ENCODE measurements at regions not wholly inside any gene's neighbourhood (a gene's known extent, or its start where the extent isn't known, plus 50 kb on each side); places are given as distances from the start of the nearest gene placed in this dataset.
"Not testable (repeated sequence)": the region's sequence is repeated elsewhere in the genome, so short reads cannot be mapped to it uniquely, and the experiment has no call there.

GRCh38 chr4:114146947-114147618 is 167.6 kb upstream of the ARSJ start:
- Histone ChIP-seq H3K4me3 (no peak overlapping the region), H3K4me1 (no peaks in the 10 kb centered on the region), H3K36me3 (no peaks in the 10 kb centered on the region), H3K27me3 (no peaks in the 10 kb centered on the region), H3K27ac (no peak overlapping the region), H3K9me3 (no peaks in the 10 kb centered on the region)
- TF ChIP-seq POLR2A (IDR thresholded peaks at IDR 0.05) (no peak), CTCF (IDR thresholded peaks at IDR 0.05) (no peak)
- WGBS, 2 donors: 68 to 80% methylated on average over 9 to 10 of the region's 10 CpGs
- intact Hi-C loops (cut with DNase I): no loop called here
- no peak for DNase-seq

DNA sequence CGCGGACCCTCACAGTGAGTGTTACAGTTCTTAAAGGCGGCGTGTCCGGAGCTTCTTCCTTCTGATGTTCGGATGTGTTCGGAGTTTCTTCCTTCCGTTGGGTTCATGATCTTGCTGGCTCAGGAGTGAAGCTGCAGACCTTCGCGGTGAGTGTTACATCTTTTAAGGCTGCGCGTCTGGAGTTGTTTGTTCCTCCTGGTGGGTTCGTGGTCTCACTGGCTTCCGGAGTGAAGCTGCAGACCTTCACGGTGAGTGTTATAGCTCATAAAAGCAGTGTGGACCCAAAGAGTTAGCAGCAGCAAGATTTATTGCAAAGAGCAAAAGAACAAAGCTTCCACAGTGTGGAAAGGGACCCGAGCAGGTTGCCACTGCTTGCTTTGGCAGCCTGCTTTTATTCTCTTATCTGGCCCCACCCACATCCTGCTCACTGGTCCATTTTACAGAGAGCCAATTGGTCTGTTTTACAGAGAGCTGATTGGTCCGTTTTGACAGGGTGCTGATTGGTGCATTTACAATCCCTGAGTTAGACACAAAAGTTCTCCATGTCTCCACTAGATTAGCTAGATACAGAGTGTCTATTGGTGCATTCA is 168.3 kb upstream of the ARSJ start:
- DNase-seq; intact Hi-C loops (cut with DNase I); H3K27me3 ChIP-seq; H3K4me1 ChIP-seq; H3K36me3 ChIP-seq; H3K9me3 ChIP-seq; H3K27ac ChIP-seq; H3K4me3 ChIP-seq: not testable (repeated sequence)
- WGBS, 2 donors: 84 to 89% methylated on average over 11 to 17 of the region's 17 CpGs

DNA sequence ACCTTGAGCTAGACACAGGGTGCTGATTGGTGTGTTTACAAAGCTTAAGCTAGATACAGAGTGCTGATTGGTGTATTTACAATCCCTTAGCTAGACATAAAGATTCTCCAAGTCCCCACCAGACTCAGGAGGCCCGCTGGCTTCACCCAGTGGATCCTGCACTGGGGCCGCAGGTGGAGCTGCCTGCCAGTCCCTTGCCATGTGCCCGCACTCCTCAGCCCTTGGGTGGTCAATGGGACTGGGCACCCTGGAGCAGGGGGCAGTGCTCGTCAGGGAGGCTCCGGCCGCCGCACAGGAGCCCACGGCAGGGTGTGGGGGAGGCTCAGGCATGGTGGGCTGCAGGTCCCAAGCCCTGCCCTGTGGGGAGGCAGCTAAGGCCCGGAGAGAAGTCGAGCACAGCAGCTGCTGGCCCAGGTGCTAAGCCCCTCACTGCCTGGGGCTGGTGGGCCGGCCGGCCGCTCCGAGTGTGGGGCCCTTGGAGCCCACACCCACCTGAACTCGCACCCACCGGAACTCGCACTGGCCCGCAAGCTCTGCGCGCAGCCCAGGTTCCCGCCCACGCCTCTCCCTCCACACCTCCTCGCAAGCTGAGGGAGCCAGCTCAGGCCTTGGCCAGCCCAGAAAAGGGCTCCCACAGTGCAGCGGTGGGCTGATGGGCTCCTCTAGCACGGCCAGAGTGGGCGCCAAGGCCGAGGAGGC is 169.1 kb upstream of the ARSJ start:
- H3K4me1 ChIP-seq; H3K4me3 ChIP-seq; H3K27ac ChIP-seq; H3K27me3 ChIP-seq; intact Hi-C loops (cut with DNase I); H3K9me3 ChIP-seq; DNase-seq; H3K36me3 ChIP-seq: not testable (repeated sequence)
- 93 to 100% methylated on average over 2 to 3 of the region's 27 CpGs for WGBS, 2 donors

DNA sequence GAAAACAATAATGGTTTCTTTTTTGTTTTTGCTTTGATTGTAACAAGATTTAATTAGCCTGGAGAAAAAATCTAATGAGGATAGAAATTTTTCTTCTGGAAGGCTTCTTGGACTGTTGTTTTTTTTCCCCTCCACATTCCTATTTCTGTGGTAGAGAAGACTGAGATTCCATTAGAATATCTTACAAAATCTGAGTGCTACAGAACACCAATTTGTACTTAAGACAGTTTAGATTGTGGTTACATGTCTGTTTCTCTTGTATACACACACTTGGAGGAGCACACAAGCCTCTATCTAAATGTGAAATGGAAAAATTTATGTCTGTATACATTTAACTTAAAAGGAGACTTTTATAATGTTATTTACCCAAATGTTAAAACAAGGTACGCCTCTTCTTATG is 176.9 kb upstream of the ARSJ start:
- Histone ChIP-seq H3K4me3 (no peak overlapping the region), H3K27ac (no peak overlapping the region), H3K36me3 (no peaks in the 10 kb centered on the region), H3K4me1 (no peaks in the 10 kb centered on the region), H3K27me3 (no peaks in the 10 kb centered on the region), H3K9me3 (no peaks in the 10 kb centered on the region)
- intact Hi-C loops (cut with DNase I): no loop called here
- no peak for DNase-seq
- 81 to 86% methylated on average over 1 of the region's 1 CpG for WGBS, 2 donors
- TF ChIP-seq POLR2A (IDR thresholded peaks at IDR 0.05) (no peak), CTCF (IDR thresholded peaks at IDR 0.05) (no peak)

DNA sequence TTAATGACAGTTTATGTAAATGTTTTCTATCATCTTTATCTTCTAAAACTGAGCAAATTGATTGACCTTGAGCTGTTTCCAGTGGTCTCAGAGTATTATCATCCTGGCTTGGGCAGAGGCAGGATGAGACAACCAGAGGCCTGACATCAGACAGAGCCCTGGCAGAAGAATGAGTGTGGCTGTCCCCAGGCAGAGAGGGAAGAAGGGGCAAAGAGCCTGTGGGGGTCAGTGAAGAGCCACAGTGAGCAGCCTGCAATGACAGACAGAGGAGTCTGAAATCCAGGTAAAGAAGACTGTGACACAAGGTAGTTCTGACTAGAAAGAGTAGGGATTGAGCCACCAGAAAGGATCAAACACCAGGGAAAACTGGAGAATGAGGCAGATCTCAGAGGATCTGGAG is 182.4 kb upstream of the ARSJ start:
- intact Hi-C loops (cut with DNase I): no loop called here
- Histone ChIP-seq H3K4me1 (no peaks in the 10 kb centered on the region), H3K4me3 (no peak overlapping the region), H3K27me3 (no peaks in the 10 kb centered on the region), H3K27ac (no peak overlapping the region), H3K36me3 (no peaks in the 10 kb centered on the region), H3K9me3 (no peaks in the 10 kb centered on the region)
- no peak for DNase-seq
- TF ChIP-seq CTCF (IDR thresholded peaks at IDR 0.05): no peak
- TF ChIP-seq POLR2A (IDR thresholded peaks at IDR 0.05): no peak

GRCh38 chr4:114163051-114163450 is 183.6 kb upstream of the ARSJ start:
- no peak for DNase-seq
- Histone ChIP-seq H3K4me1 (no peaks in the 10 kb centered on the region), H3K27ac (no peak overlapping the region), H3K9me3 (no peaks in the 10 kb centered on the region), H3K36me3 (no peaks in the 10 kb centered on the region), H3K27me3 (no peaks in the 10 kb centered on the region), H3K4me3 (no peak overlapping the region)
- intact Hi-C loops (cut with DNase I): no loop called here
- TF ChIP-seq CTCF (IDR thresholded peaks at IDR 0.05): no peak
- TF ChIP-seq POLR2A (IDR thresholded peaks at IDR 0.05): no peak
- 89 to 92% methylated on average over 4 of the region's 4 CpGs for WGBS, 2 donors

All from esophagus squamous epithelium (tissue), 5 donors.